Natural killer cell (primary cell): ENCODE measurements at regions not wholly inside any gene's neighbourhood (a gene's known extent, or its start where the extent isn't known, plus 50 kb on each side); places are given as distances from the start of the nearest gene placed in this dataset.
"Not testable (repeated sequence)": the region's sequence is repeated elsewhere in the genome, so short reads cannot be mapped to it uniquely, and the experiment has no call there.

Source experiments
- ATAC-seq, 3 donors: fragments of 150-1000 bp in 2 of 3; fragments of 200-7000 bp in 1 of 3; cut with Tn5 transposase; 1 replicate in 1 of 3; 2 replicates in 2 of 3; pipeline ENCODE4 v1.10.0; 2021; ENCODE audit warnings: mild to moderate bottlenecking in 2 of 3, moderate library complexity in 2 of 3
- DNase-seq, 2 donors: peaks; one replicate each; pipeline versions ENCODE4 v3.0.0 to v3.0.0-alpha.2; 2013 to 2021; ENCODE audit warnings: mixed read lengths in 1 of 2
- H3K27ac ChIP-seq: one replicate; pipeline ENCODE4 v1.5.1; 2013; ENCODE audit warnings: mild to moderate bottlenecking, low read length
- H3K27me3 ChIP-seq: one replicate; pipeline ENCODE4 v1.6.1; 2013; ENCODE audit warnings: low read length; ENCODE audit not compliant: control insufficient read depth, insufficient read depth
- H3K36me3 ChIP-seq: one replicate; pipeline ENCODE4 v1.6.1; 2013; ENCODE audit warnings: low read length; ENCODE audit not compliant: control insufficient read depth, insufficient read depth
- H3K4me1 ChIP-seq: one replicate; pipeline ENCODE4 v1.6.1; 2013; ENCODE audit warnings: low read length; ENCODE audit not compliant: control insufficient read depth, insufficient read depth
- H3K4me3 ChIP-seq: one replicate; pipeline ENCODE4 v1.5.1; 2013; ENCODE audit warnings: low read length
- H3K9me3 ChIP-seq: one replicate; pipeline ENCODE4 v1.6.1; 2013; ENCODE audit warnings: low read length; ENCODE audit not compliant: control insufficient read depth, insufficient read depth
- H3K27ac Mint-ChIP-seq, 2 donors: one replicate each; pipeline ENCODE4 v1.8.0; 2022; ENCODE audit warnings: mild to moderate bottlenecking in 2 of 2, mixed read lengths in 2 of 2, moderate library complexity in 1 of 2
- H3K27me3 Mint-ChIP-seq, 2 donors: one replicate each; pipeline ENCODE4 v1.8.0; 2022; ENCODE audit warnings: low read depth in 2 of 2, mixed read lengths in 2 of 2
- H3K36me3 Mint-ChIP-seq: one replicate; pipeline ENCODE4 v1.8.0; 2022; ENCODE audit warnings: mixed read lengths
- H3K4me1 Mint-ChIP-seq, 2 donors: one replicate each; pipeline ENCODE4 v1.8.0; 2022; ENCODE audit warnings: mixed read lengths in 2 of 2
- H3K4me3 Mint-ChIP-seq: one replicate; pipeline ENCODE4 v1.8.0; 2022; ENCODE audit warnings: mild to moderate bottlenecking, moderate library complexity, mixed read lengths
- H3K9me3 Mint-ChIP-seq, 2 donors: one replicate each; pipeline ENCODE4 v1.8.0; 2022; ENCODE audit warnings: mixed read lengths in 2 of 2
- WGBS: methylation state at CpG from one replicate; pipeline ENCODE4 v1.1.7; 2013; ENCODE audit warnings: missing lambda C conversion rate; ENCODE audit not compliant: insufficient coverage; 5-methylcytosine and 5-hydroxymethylcytosine counted together
- intact Hi-C: fragments of 100-400 bp; cut with micrococcal nuclease; formaldehyde crosslinking; loops from one replicate; pipeline ENCODE4 v1.14.2; 2022
- TF ChIP-seq, protein P1 (sequence below): fragments of 200-600 bp; IDR thresholded peaks from one replicate; pipeline ENCODE4 v1.8.0; 2022; ENCODE audit warnings: antibody characterized with exemption

DNA sequence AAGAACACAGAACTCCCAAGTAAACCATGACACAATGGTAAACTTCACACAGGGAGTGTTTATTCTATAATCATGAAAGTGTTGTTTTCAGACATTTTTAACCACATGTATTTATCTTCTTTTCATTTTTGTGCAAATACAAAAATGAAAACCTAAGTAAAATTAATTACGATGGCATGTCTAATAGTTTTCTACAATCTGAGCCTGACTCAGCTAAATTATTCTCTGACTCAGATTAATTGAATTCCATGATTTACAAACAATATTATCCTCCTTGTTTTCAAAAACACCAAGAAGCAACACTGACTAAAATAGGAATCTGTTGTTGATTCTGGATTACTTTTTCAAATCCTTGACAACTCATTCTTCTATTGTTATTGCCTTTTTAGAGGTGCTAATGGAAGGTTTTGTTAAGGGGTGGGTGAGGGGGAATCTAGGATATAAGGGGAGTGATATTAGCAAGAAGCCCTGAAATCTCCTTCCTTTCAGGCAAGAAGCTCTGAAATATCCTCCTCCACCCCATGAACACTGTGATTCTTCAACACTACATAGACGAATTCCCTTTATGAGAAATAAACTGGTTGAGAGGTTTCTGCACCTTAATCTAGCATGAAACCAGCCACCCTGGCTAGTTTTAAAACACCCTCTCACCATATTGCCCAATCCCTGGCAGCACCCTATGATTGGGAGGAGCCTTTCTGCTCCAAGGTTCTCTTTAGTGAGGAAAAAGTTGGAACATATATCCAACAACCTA, 1057.7 kb upstream of the PCDH20 start:
- WGBS, result 88% methylated on average over 2 of the region's 2 CpGs
- ATAC-seq (no peak), DNase-seq (no peak)
- Mint-ChIP-seq H3K9me3 (peaks cover 12 to 19% of the 10 kb centered on the region in 2 donors), H3K27me3 (no peaks in the 10 kb centered on the region), H3K4me1 (no peaks in the 10 kb centered on the region), H3K36me3 (peaks cover 10% of the 10 kb centered on the region), H3K27ac (no peak overlapping the region), H3K4me3 (no peak overlapping the region)
- Histone ChIP-seq H3K27ac (no peak overlapping the region), H3K9me3 (no peaks in the 10 kb centered on the region), H3K36me3 (no peaks in the 10 kb centered on the region), H3K27me3 (no peaks in the 10 kb centered on the region), H3K4me1 (no peaks in the 10 kb centered on the region), H3K4me3 (no peak overlapping the region)
- TF ChIP-seq, protein P1, sequence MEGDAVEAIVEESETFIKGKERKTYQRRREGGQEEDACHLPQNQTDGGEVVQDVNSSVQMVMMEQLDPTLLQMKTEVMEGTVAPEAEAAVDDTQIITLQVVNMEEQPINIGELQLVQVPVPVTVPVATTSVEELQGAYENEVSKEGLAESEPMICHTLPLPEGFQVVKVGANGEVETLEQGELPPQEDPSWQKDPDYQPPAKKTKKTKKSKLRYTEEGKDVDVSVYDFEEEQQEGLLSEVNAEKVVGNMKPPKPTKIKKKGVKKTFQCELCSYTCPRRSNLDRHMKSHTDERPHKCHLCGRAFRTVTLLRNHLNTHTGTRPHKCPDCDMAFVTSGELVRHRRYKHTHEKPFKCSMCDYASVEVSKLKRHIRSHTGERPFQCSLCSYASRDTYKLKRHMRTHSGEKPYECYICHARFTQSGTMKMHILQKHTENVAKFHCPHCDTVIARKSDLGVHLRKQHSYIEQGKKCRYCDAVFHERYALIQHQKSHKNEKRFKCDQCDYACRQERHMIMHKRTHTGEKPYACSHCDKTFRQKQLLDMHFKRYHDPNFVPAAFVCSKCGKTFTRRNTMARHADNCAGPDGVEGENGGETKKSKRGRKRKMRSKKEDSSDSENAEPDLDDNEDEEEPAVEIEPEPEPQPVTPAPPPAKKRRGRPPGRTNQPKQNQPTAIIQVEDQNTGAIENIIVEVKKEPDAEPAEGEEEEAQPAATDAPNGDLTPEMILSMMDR, result no peak
- intact Hi-C loops, result no loop called here

DNA sequence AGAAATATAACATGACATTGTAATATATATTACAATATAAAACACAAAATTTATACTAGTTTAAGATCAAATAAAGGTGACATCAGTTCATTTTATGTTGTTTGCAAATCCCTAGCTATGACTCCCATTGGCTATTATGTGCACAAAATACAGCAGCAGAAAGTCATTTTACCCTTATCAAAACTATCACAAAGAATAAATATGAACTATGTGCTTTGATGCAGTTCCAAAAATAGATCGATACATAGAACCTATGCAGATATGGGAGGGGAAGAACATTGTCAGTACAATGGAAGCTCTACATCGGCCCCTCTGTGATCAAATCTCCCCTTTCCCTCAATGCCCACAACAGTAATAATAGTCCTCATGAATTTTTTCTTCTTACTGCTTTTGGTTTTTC, 1038.1 kb upstream of the PCDH20 start:
- Histone ChIP-seq H3K9me3 (no peaks in the 10 kb centered on the region), H3K4me3 (no peak overlapping the region), H3K36me3 (no peaks in the 10 kb centered on the region), H3K4me1 (no peaks in the 10 kb centered on the region), H3K27me3 (no peaks in the 10 kb centered on the region), H3K27ac (no peak overlapping the region)
- ATAC-seq, result no peak
- TF ChIP-seq, protein P1, result no peak
- intact Hi-C loops, result no loop called here
- Mint-ChIP-seq H3K27ac (no peak overlapping the region), H3K27me3 (no peaks in the 10 kb centered on the region), H3K4me1 (no peaks in the 10 kb centered on the region), H3K9me3 (peaks cover 5 to 6% of the 10 kb centered on the region in 2 donors), H3K4me3 (no peak overlapping the region), H3K36me3 (no peaks in the 10 kb centered on the region)
- no CpG with 5 or more reads among the region's 2 CpGs for WGBS
- DNase-seq, result no peak

- intact Hi-C loops, result no loop called here
- ATAC-seq (no peak), DNase-seq (no peak)
- Histone ChIP-seq H3K9me3 (peaks cover 4% of the 10 kb centered on the region), H3K4me1 (no peaks in the 10 kb centered on the region), H3K36me3 (no peaks in the 10 kb centered on the region), H3K27me3 (no peaks in the 10 kb centered on the region), H3K27ac (no peak overlapping the region), H3K4me3 (no peak overlapping the region)
- Mint-ChIP-seq H3K36me3 (no peaks in the 10 kb centered on the region), H3K4me1 (no peaks in the 10 kb centered on the region), H3K27me3 (no peaks in the 10 kb centered on the region), H3K4me3 (no peak overlapping the region), H3K9me3 (peaks cover 5% of the 10 kb centered on the region in 2 donors), H3K27ac (no peak overlapping the region)
- 80% methylated on average over 5 of the region's 5 CpGs for WGBS
- TF ChIP-seq, protein P1, result no peak
These were observed 1035.1 kb upstream of the PCDH20 start for GRCh38 chr13:62450759-62451158.

- H3K4me3 Mint-ChIP-seq, H3K4me1 ChIP-seq, H3K27me3 Mint-ChIP-seq, H3K27ac Mint-ChIP-seq, H3K9me3 ChIP-seq, H3K27ac ChIP-seq, intact Hi-C loops, H3K36me3 ChIP-seq, H3K4me1 Mint-ChIP-seq, H3K27me3 ChIP-seq, H3K4me3 ChIP-seq, H3K36me3 Mint-ChIP-seq, ATAC-seq, DNase-seq, H3K9me3 Mint-ChIP-seq: not testable (repeated sequence)
- WGBS, result 93% methylated on average over 39 of the region's 39 CpGs
These were observed 1032.2 kb upstream of the PCDH20 start for GRCh38 chr13:62447771-62448382.
